Activated naive CD4-positive, alpha-beta T cell treated with anti-CD3 and anti-CD28 coated beads, Interleukin-2, amount 50 U/mL, for 24 hours (primary cell): ENCODE measurements at regions not wholly inside any gene's neighbourhood (a gene's known extent, or its start where the extent isn't known, plus 50 kb on each side); places are given as distances from the start of the nearest gene placed in this dataset.

Experiments used
- H3K27ac Mint-ChIP-seq: one replicate; pipeline ENCODE4 v1.8.0; 2021; ENCODE audit warnings: mild to moderate bottlenecking, mixed read lengths
- H3K27me3 Mint-ChIP-seq: one replicate; pipeline ENCODE4 v1.8.0; 2021; ENCODE audit warnings: mixed read lengths
- H3K36me3 Mint-ChIP-seq: one replicate; pipeline ENCODE4 v1.8.0; 2021; ENCODE audit warnings: mixed read lengths
- H3K4me1 Mint-ChIP-seq: one replicate; pipeline ENCODE4 v1.8.0; 2021; ENCODE audit warnings: mixed read lengths
- H3K4me3 Mint-ChIP-seq: one replicate; pipeline ENCODE4 v1.8.0; 2021; ENCODE audit warnings: mild to moderate bottlenecking, mixed read lengths
- H3K9me3 Mint-ChIP-seq: one replicate; pipeline ENCODE4 v1.8.0; 2021; ENCODE audit warnings: mixed read lengths

- Mint-ChIP-seq H3K9me3 (no peaks in the 10 kb centered on the region), H3K27me3 (peaks cover 12% of the 10 kb centered on the region), H3K36me3 (no peaks in the 10 kb centered on the region), H3K27ac (no peak overlapping the region), H3K4me1 (no peaks in the 10 kb centered on the region), H3K4me3 (no peak overlapping the region)
These were observed 103.6 kb upstream of the AGBL1 start for GRCh38 chr15:85976102-85976501.

GRCh38 chr15:85976986-85977385 is 102.7 kb upstream of the AGBL1 start:
- no peak overlapping the region for H3K27ac Mint-ChIP-seq
- H3K9me3 Mint-ChIP-seq = no peaks in the 10 kb centered on the region
- no peak overlapping the region for H3K4me3 Mint-ChIP-seq
- H3K27me3 Mint-ChIP-seq = peaks cover 14% of the 10 kb centered on the region
- H3K36me3 Mint-ChIP-seq = no peaks in the 10 kb centered on the region
- no peaks in the 10 kb centered on the region for H3K4me1 Mint-ChIP-seq

- Mint-ChIP-seq H3K27ac (no peak overlapping the region), H3K9me3 (no peaks in the 10 kb centered on the region), H3K27me3 (peaks cover 14% of the 10 kb centered on the region), H3K4me1 (no peaks in the 10 kb centered on the region), H3K4me3 (no peak overlapping the region), H3K36me3 (no peaks in the 10 kb centered on the region)
These were observed 102.1 kb upstream of the AGBL1 start for GRCh38 chr15:85977586-85977985.

- Mint-ChIP-seq H3K4me3 (no peak overlapping the region), H3K9me3 (no peaks in the 10 kb centered on the region), H3K4me1 (no peaks in the 10 kb centered on the region), H3K27me3 (peaks cover 11% of the 10 kb centered on the region), H3K27ac (no peak overlapping the region), H3K36me3 (no peaks in the 10 kb centered on the region)
These were observed 99.7 kb upstream of the AGBL1 start for GRCh38 chr15:85979929-85980328.

- Mint-ChIP-seq H3K36me3 (no peaks in the 10 kb centered on the region), H3K27ac (no peak overlapping the region), H3K9me3 (no peaks in the 10 kb centered on the region), H3K27me3 (peaks cover 11% of the 10 kb centered on the region), H3K4me3 (no peak overlapping the region), H3K4me1 (no peaks in the 10 kb centered on the region)
These were observed 98.7 kb upstream of the AGBL1 start for GRCh38 chr15:85980946-85981345.

- Mint-ChIP-seq H3K27me3 (peaks cover 8% of the 10 kb centered on the region), H3K4me3 (no peak overlapping the region), H3K36me3 (no peaks in the 10 kb centered on the region), H3K4me1 (no peaks in the 10 kb centered on the region), H3K9me3 (no peaks in the 10 kb centered on the region), H3K27ac (no peak overlapping the region)
These were observed 95.4 kb upstream of the AGBL1 start for GRCh38 chr15:85984241-85984640.

GRCh38 chr15:85986116-85986515 is 93.6 kb upstream of the AGBL1 start:
- Mint-ChIP-seq H3K4me1 (no peaks in the 10 kb centered on the region), H3K9me3 (no peaks in the 10 kb centered on the region), H3K27ac (no peak overlapping the region), H3K4me3 (no peak overlapping the region), H3K27me3 (peaks cover 2% of the 10 kb centered on the region), H3K36me3 (no peaks in the 10 kb centered on the region)

- Mint-ChIP-seq H3K27me3 (peaks cover 2% of the 10 kb centered on the region), H3K36me3 (no peaks in the 10 kb centered on the region), H3K4me3 (no peak overlapping the region), H3K9me3 (no peaks in the 10 kb centered on the region), H3K27ac (no peak overlapping the region), H3K4me1 (no peaks in the 10 kb centered on the region)
These were observed 92.9 kb upstream of the AGBL1 start for GRCh38 chr15:85986741-85987140.

- peaks cover 1% of the 10 kb centered on the region for H3K27me3 Mint-ChIP-seq
- no peaks in the 10 kb centered on the region for H3K4me1 Mint-ChIP-seq
- no peak overlapping the region for H3K4me3 Mint-ChIP-seq
- no peaks in the 10 kb centered on the region for H3K9me3 Mint-ChIP-seq
- no peak overlapping the region for H3K27ac Mint-ChIP-seq
- no peaks in the 10 kb centered on the region for H3K36me3 Mint-ChIP-seq
These were observed 90.9 kb upstream of the AGBL1 start for GRCh38 chr15:85988741-85989140.

GRCh38 chr15:85992224-85992623 is 87.4 kb upstream of the AGBL1 start:
- Mint-ChIP-seq H3K27me3 (peaks cover 7% of the 10 kb centered on the region), H3K4me1 (no peaks in the 10 kb centered on the region), H3K9me3 (peaks cover 6% of the 10 kb centered on the region), H3K27ac (no peak overlapping the region), H3K4me3 (no peak overlapping the region), H3K36me3 (no peaks in the 10 kb centered on the region)

GRCh38 chr15:85993116-85993515 is 86.6 kb upstream of the AGBL1 start:
- Mint-ChIP-seq H3K36me3 (no peaks in the 10 kb centered on the region), H3K4me3 (no peak overlapping the region), H3K4me1 (no peaks in the 10 kb centered on the region), H3K27ac (no peak overlapping the region), H3K9me3 (peaks cover 6% of the 10 kb centered on the region), H3K27me3 (peaks cover 7% of the 10 kb centered on the region)

- H3K4me1 Mint-ChIP-seq = no peaks in the 10 kb centered on the region
- H3K27ac Mint-ChIP-seq = no peak overlapping the region
- H3K27me3 Mint-ChIP-seq = peaks cover 10% of the 10 kb centered on the region
- H3K36me3 Mint-ChIP-seq = no peaks in the 10 kb centered on the region
- no peak overlapping the region for H3K4me3 Mint-ChIP-seq
- peaks cover 6% of the 10 kb centered on the region for H3K9me3 Mint-ChIP-seq
These were observed 82.1 kb upstream of the AGBL1 start for GRCh38 chr15:85997618-85998017.

- no peaks in the 10 kb centered on the region for H3K4me1 Mint-ChIP-seq
- H3K36me3 Mint-ChIP-seq = no peaks in the 10 kb centered on the region
- no peak overlapping the region for H3K4me3 Mint-ChIP-seq
- peaks cover 6% of the 10 kb centered on the region for H3K9me3 Mint-ChIP-seq
- no peak overlapping the region for H3K27ac Mint-ChIP-seq
- H3K27me3 Mint-ChIP-seq = peaks cover 11% of the 10 kb centered on the region
These were observed 80.0 kb upstream of the AGBL1 start for GRCh38 chr15:85999658-86000057.

GRCh38 chr15:86001200-86001599 is 78.5 kb upstream of the AGBL1 start:
- Mint-ChIP-seq H3K27me3 (peaks cover 8% of the 10 kb centered on the region), H3K27ac (no peak overlapping the region), H3K4me1 (no peaks in the 10 kb centered on the region), H3K9me3 (no peaks in the 10 kb centered on the region), H3K36me3 (no peaks in the 10 kb centered on the region), H3K4me3 (no peak overlapping the region)

GRCh38 chr15:86002444-86002843 is 77.2 kb upstream of the AGBL1 start:
- Mint-ChIP-seq H3K36me3 (no peaks in the 10 kb centered on the region), H3K27ac (no peak overlapping the region), H3K4me3 (no peak overlapping the region), H3K9me3 (no peaks in the 10 kb centered on the region), H3K4me1 (no peaks in the 10 kb centered on the region), H3K27me3 (peaks cover 9% of the 10 kb centered on the region)

- Mint-ChIP-seq H3K9me3 (no peaks in the 10 kb centered on the region), H3K4me3 (no peak overlapping the region), H3K4me1 (no peaks in the 10 kb centered on the region), H3K36me3 (no peaks in the 10 kb centered on the region), H3K27me3 (peaks cover 9% of the 10 kb centered on the region), H3K27ac (no peak overlapping the region)
These were observed 75.6 kb upstream of the AGBL1 start for GRCh38 chr15:86004061-86004460.

- no peaks in the 10 kb centered on the region for H3K4me1 Mint-ChIP-seq
- no peaks in the 10 kb centered on the region for H3K9me3 Mint-ChIP-seq
- no peak overlapping the region for H3K4me3 Mint-ChIP-seq
- H3K27me3 Mint-ChIP-seq = peaks cover 9% of the 10 kb centered on the region
- H3K27ac Mint-ChIP-seq = no peak overlapping the region
- H3K36me3 Mint-ChIP-seq = no peaks in the 10 kb centered on the region
These were observed 73.1 kb upstream of the AGBL1 start for GRCh38 chr15:86006546-86006945.
